HepG2 (cell line): ENCODE measurements at regions not wholly inside any gene's neighbourhood (a gene's known extent, or its start where the extent isn't known, plus 50 kb on each side); places are given as distances from the start of the nearest gene placed in this dataset.

ENCODE experiments used
- ATAC-seq: fragments of 200-7000 bp; cut with Tn5 transposase; 3 replicates; pipeline ENCODE4 v1.9.1; 2020; ENCODE audit warnings: mild to moderate bottlenecking, moderate library complexity
- BruUV-seq: library from RNA; stranded (reverse); fragments of 400-500 nt; replicated peaks from 2 replicates; lab custom pipeline; 2021; lab: Mats Ljungman, UMichigan
- CTCF ChIA-PET: fragments of 300-600 bp; formaldehyde crosslinking; extraction: SDS; loops from one replicate; lab custom pipeline; 2021; ENCODE audit warnings: low total read pairs, inconsistent platforms, low intra/inter-chr PET ratio; lab: Yijun Ruan, JAX
- POLR2A ChIA-PET: fragments of 350-600 bp; sonication (Branson Sonifier 250); formaldehyde crosslinking; loops from one replicate; lab custom pipeline; 2020; ENCODE audit warnings: antibody characterized with exemption, inconsistent platforms; lab: Yijun Ruan, JAX
- DNase-seq: peaks from one replicate; pipeline ENCODE4 v3.0.0-alpha.2; 2015; ENCODE audit warnings: low spot score
- FAIRE-seq: peaks from 3 replicates; lab custom pipeline; 2011; peaks lifted over from hg19 to GRCh38; lab: Jason Lieb, UNC
- H2AFZ ChIP-seq: one replicate; pipeline ENCODE4 v1.6.1; 2011; ENCODE audit warnings: low read length, inconsistent platforms
- H3K27ac ChIP-seq: fragments of 300-600 bp; 3 replicates; pipeline ENCODE4 v1.8.0; 2011; ENCODE audit warnings: mixed run types, mild to moderate bottlenecking, mixed read lengths, low read length, inconsistent platforms; ENCODE audit not compliant: insufficient read depth; ENCODE audit errors: extremely low read length
- H3K27me3 ChIP-seq, 2 experiments: fragments of 200-600 bp in 1 of 2; 2 replicates in 1 of 2; 3 replicates in 1 of 2; pipeline versions ENCODE4 v1.6.0 to v1.8.0; 2011; ENCODE audit warnings: low read length in 2 of 2, mild to moderate bottlenecking in 2 of 2, moderate library complexity in 2 of 2, inconsistent platforms in 1 of 2; ENCODE audit not compliant: insufficient read depth in 2 of 2, control insufficient read depth in 1 of 2
- H3K36me3 ChIP-seq, 2 experiments: fragments of 200-600 bp in 1 of 2; replicated peaks in 1 of 2; 2 replicates in 1 of 2; 3 replicates in 1 of 2; pipeline versions ENCODE4 v1.5.1 to v1.8.0; 2011; ENCODE audit warnings: low read length in 2 of 2, inconsistent platforms in 1 of 2; ENCODE audit not compliant: insufficient read depth in 2 of 2, control insufficient read depth in 1 of 2
- H3K4me1 ChIP-seq: 2 replicates; pipeline ENCODE4 v1.5.1; 2012; ENCODE audit warnings: low read length, inconsistent platforms; ENCODE audit not compliant: insufficient read depth
- H3K4me2 ChIP-seq: 2 replicates; pipeline ENCODE4 v1.6.0; 2011; ENCODE audit warnings: low read depth, low read length, inconsistent platforms
- H3K4me3 ChIP-seq, 3 experiments: fragments of 200-600 bp in 1 of 3; sonication (generic), shearing (Covaris generic) in 1 of 3; replicated peaks in 1 of 3; 2 replicates each; pipeline ENCODE4 v1.5.1; 2011 to 2016; ENCODE audit warnings: low read length in 3 of 3, inconsistent platforms in 2 of 3, low read depth in 2 of 3, mild to moderate bottlenecking in 2 of 3, control low read depth in 1 of 3, mixed read lengths in 1 of 3; ENCODE audit not compliant: insufficient read depth in 1 of 3
- H3K79me2 ChIP-seq: one replicate; pipeline ENCODE4 v1.6.1; 2011; ENCODE audit warnings: low read length, inconsistent platforms; ENCODE audit not compliant: insufficient read depth
- H3K9ac ChIP-seq: 2 replicates; pipeline ENCODE4 v1.6.0; 2011; ENCODE audit warnings: mild to moderate bottlenecking, low read depth, low read length, inconsistent platforms; ENCODE audit not compliant: insufficient read depth
- H3K9me3 ChIP-seq: 2 replicates; pipeline ENCODE4 v1.5.1; 2012; ENCODE audit warnings: mild to moderate bottlenecking, low read length
- H4K20me1 ChIP-seq: 2 replicates; pipeline ENCODE4 v1.6.0; 2011; ENCODE audit warnings: inconsistent platforms, mild to moderate bottlenecking, low read length, moderate library complexity; ENCODE audit not compliant: insufficient read depth
- BCLAF1 ChIP-seq: fragments of 450-650 bp; IDR thresholded peaks from 2 replicates; pipeline ENCODE4 v1.6.1; 2017; ENCODE audit warnings: mild to moderate bottlenecking
- CCAR2 ChIP-seq: fragments of 200-400 bp; formaldehyde crosslinking; optimal IDR thresholded peaks from 2 replicates; pipeline ENCODE3; 2018; ENCODE audit warnings: low read depth, mild to moderate bottlenecking, low read length, moderate library complexity
- CREB1 ChIP-seq, 2 experiments: fragments of 450-650 bp in 1 of 2; IDR thresholded peaks; 2 replicates each; pipeline ENCODE4 v1.6.1; 2016 to 2017; ENCODE audit warnings: control low read depth in 1 of 2, mild to moderate bottlenecking in 1 of 2, missing compliant biosample characterization in 1 of 2, missing genetic modification characterization in 1 of 2
- GATA4 ChIP-seq: sonication (generic); IDR thresholded peaks from 2 replicates; pipeline ENCODE4 v1.6.1; 2016; ENCODE audit warnings: antibody characterized with exemption, low read depth, borderline replicate concordance
- MBD4 ChIP-seq: IDR thresholded peaks from 2 replicates; pipeline ENCODE4 v1.6.1; 2012; ENCODE audit warnings: low read length, inconsistent platforms, borderline replicate concordance
- MLLT10 ChIP-seq: sonication (generic); formaldehyde crosslinking; IDR thresholded peaks from 2 replicates; pipeline ENCODE4 v1.4.0; 2020; ENCODE audit warnings: missing genetic modification reagents
- NFE2 ChIP-seq: sonication (generic); formaldehyde crosslinking; IDR thresholded peaks from 2 replicates; pipeline ENCODE4 v1.4.0; 2020; ENCODE audit warnings: missing genetic modification reagents
- NR2F2 ChIP-seq: IDR thresholded peaks from 2 replicates; pipeline ENCODE4 v1.6.1; 2012; ENCODE audit warnings: low read depth, inconsistent platforms, borderline replicate concordance
- NR2F6 ChIP-seq, 2 experiments: IDR thresholded peaks; 2 replicates each; pipeline ENCODE4 v1.6.1; 2016; ENCODE audit warnings: antibody characterized with exemption in 1 of 2, mild to moderate bottlenecking in 1 of 2
- PAXIP1 ChIP-seq: sonication (generic); formaldehyde crosslinking; conservative IDR thresholded peaks from 2 replicates; pipeline ENCODE4 v1.4.0; 2020; ENCODE audit warnings: mild to moderate bottlenecking, missing genetic modification reagents, moderate library complexity
- SOX13 ChIP-seq, 3 experiments: fragments of 450-650 bp in 1 of 3; sonication (generic) in 1 of 3; formaldehyde crosslinking in 1 of 3; IDR thresholded peaks in 2 of 3; conservative IDR thresholded peaks in 1 of 3; 2 replicates each; pipeline versions ENCODE4 v1.5.0 to v1.6.1; 2016 to 2020; ENCODE audit warnings: antibody characterized with exemption in 1 of 3, mild to moderate bottlenecking in 1 of 3, missing compliant biosample characterization in 1 of 3, missing genetic modification reagents in 1 of 3, moderate library complexity in 1 of 3
- TCF7 ChIP-seq: sonication (generic); IDR thresholded peaks from 2 replicates; pipeline ENCODE4 v1.6.1; 2016; ENCODE audit warnings: antibody characterized with exemption, low read depth
- ZNF460 ChIP-seq: sonication (generic); formaldehyde crosslinking; IDR thresholded peaks from 2 replicates; pipeline ENCODE4 v1.5.1; 2020; ENCODE audit warnings: missing genetic modification reagents, mild to moderate bottlenecking, borderline replicate concordance
- ZNF749 ChIP-seq: sonication (generic); formaldehyde crosslinking; IDR thresholded peaks from 2 replicates; pipeline ENCODE4 v1.8.0; 2022; ENCODE audit warnings: mild to moderate bottlenecking, missing genetic modification reagents, moderate library complexity, borderline replicate concordance
- in situ Hi-C: cut with HindIII; loops from 2 replicates; pipeline ENCODE4 v1.10.0; 2017; ENCODE audit warnings: low pct_unique_long_range_greater_than_20kb; ENCODE audit not compliant: extremely low pct_ligation_motif_present
- intact Hi-C: fragments of 100-400 bp; cut with micrococcal nuclease; formaldehyde crosslinking; loops from one replicate; pipeline ENCODE4 v1.10.0; 2022; ENCODE audit not compliant: unreplicated experiment
- TF ChIP-seq, protein P1 (sequence below): IDR thresholded peaks from 2 replicates; pipeline ENCODE4 v1.6.1; 2016; ENCODE audit warnings: control low read depth
- TF ChIP-seq, protein P2 (sequence below): sonication (generic); formaldehyde crosslinking; IDR thresholded peaks from 2 replicates; pipeline ENCODE4 v1.4.0; 2020; ENCODE audit warnings: mild to moderate bottlenecking, missing genetic modification reagents

DNA sequence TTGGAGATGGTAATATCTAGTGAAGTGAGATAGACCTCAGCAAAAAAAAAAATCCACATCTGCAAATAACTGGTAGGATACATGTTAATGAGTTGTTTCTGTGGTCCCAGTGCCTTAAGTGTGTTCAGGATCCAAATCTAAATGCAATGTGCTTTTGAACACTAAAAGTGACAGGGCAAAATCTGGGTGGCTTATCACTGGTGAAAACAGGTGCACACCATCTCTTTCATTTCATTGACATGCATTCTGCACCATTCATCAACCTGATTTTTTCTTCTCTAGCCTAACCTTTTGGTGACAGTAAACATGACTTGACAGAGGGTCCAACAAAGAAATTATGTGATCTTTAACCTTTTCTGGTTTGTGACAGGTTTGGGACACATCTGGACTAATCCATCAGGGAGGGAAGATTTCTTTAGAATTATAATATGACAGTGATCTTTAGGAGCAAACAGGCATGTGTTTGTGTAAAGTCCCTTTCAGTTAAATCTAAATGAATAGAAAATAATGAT, 201.6 kb upstream of the NEGR1 start:
- in situ Hi-C loops = no loop called here
- POLR2A ChIA-PET = no interaction called here
- no peak for FAIRE-seq
- peak; percentile 62 for TF ChIP-seq NR2F6 (IDR thresholded peaks at IDR 0.05)
- TF ChIP-seq NR2F6 (CRISPR knock-in tag; IDR thresholded peaks at IDR 0.05) = peak; percentile 24; the same call in 1 of the 2 replicates
- TF ChIP-seq NR2F2 = peak; percentile 74
- TF ChIP-seq SOX13 (IDR thresholded peaks at IDR 0.05) = no peak
- TF ChIP-seq SOX13 (CRISPR knock-in tag; conservative IDR thresholded peaks at IDR 0.05 in 1 of 2, IDR thresholded peaks at IDR 0.05 in 1 of 2) = 0 out of 4 replicates have a peak, but pooled peaks of 1 of the 2 experiments have one; percentile 13
- TF ChIP-seq NFE2 = no peak
- TF ChIP-seq MLLT10 (CRISPR knock-in tag) = no peak
- TF ChIP-seq, protein P1, sequence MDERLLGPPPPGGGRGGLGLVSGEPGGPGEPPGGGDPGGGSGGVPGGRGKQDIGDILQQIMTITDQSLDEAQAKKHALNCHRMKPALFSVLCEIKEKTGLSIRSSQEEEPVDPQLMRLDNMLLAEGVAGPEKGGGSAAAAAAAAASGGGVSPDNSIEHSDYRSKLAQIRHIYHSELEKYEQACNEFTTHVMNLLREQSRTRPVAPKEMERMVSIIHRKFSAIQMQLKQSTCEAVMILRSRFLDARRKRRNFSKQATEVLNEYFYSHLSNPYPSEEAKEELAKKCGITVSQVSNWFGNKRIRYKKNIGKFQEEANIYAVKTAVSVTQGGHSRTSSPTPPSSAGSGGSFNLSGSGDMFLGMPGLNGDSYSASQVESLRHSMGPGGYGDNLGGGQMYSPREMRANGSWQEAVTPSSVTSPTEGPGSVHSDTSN (CRISPR knock-in tag) = 0 out of 2 replicates have a peak, but pooled peaks have one; percentile 15
- TF ChIP-seq PAXIP1 (CRISPR knock-in tag) = peak; percentile 51; the same call in 1 of the 2 replicates
- no peak for TF ChIP-seq CREB1 (IDR thresholded peaks at IDR 0.05)
- peak; percentile 47 for TF ChIP-seq CREB1 (CRISPR knock-in tag; IDR thresholded peaks at IDR 0.05)
- TF ChIP-seq MBD4 = no peak
- peak; percentile 35; the same call in 1 of the 2 replicates for TF ChIP-seq GATA4
- TF ChIP-seq CCAR2 = no peak
- TF ChIP-seq ZNF749 (CRISPR knock-in tag) = no peak
- TF ChIP-seq TCF7 = peak; percentile 51
- TF ChIP-seq, protein P2, sequence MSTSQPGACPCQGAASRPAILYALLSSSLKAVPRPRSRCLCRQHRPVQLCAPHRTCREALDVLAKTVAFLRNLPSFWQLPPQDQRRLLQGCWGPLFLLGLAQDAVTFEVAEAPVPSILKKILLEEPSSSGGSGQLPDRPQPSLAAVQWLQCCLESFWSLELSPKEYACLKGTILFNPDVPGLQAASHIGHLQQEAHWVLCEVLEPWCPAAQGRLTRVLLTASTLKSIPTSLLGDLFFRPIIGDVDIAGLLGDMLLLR = no peak
- TF ChIP-seq BCLAF1 = no peak
- no peak for TF ChIP-seq ZNF460

More for the DNA sequence above, 201.6 kb upstream of the NEGR1 start:
- BruUV-seq = no TSS peak
- H3K9ac ChIP-seq = no peak overlapping the region
- peaks cover 21% of the 10 kb centered on the region for H3K9me3 ChIP-seq
- H3K27me3 ChIP-seq = no peaks in the 10 kb centered on the region
- peak overlapping the region; percentile 60 for H3K27ac ChIP-seq
- no peak for DNase-seq
- ATAC-seq = no peak
- H4K20me1 ChIP-seq = no peaks in the 10 kb centered on the region
- no peaks in the 10 kb centered on the region for H3K79me2 ChIP-seq
- CTCF ChIA-PET = no interaction called here
- no peaks in the 10 kb centered on the region for H3K36me3 ChIP-seq
- intact Hi-C loops = loop anchor here (5.0 to 10.0 kb wide), 3 partner anchors 202 to 1399 kb away; partner anchors contain the start of genes NEGR1 and ZRANB2
- H2AFZ ChIP-seq = no peak overlapping the region
- peak overlapping the region; percentile 67 for H3K4me2 ChIP-seq
- H3K4me3 ChIP-seq = no peak overlapping the region; a peak in 1 of 6 replicates
- peaks cover 57% of the 10 kb centered on the region for H3K4me1 ChIP-seq
